SKM-1 (cell line): ENCODE measurements at regions not wholly inside any gene's neighbourhood (a gene's known extent, or its start where the extent isn't known, plus 50 kb on each side); places are given as distances from the start of the nearest gene placed in this dataset.

ENCODE experiments used
- DNase-seq: peaks from one replicate; lab custom pipeline; 2025; ENCODE audit not compliant: unreplicated experiment; lab: John Stamatoyannopoulos, UW

GRCh38 chr10:64463406-64463805 lies 942.2 kb downstream of the REEP3 start:
- no peak for DNase-seq

- DNase-seq: no peak
Observed at GRCh38 chr10:64465653-64466052, 944.5 kb downstream of the REEP3 start.

DNA sequence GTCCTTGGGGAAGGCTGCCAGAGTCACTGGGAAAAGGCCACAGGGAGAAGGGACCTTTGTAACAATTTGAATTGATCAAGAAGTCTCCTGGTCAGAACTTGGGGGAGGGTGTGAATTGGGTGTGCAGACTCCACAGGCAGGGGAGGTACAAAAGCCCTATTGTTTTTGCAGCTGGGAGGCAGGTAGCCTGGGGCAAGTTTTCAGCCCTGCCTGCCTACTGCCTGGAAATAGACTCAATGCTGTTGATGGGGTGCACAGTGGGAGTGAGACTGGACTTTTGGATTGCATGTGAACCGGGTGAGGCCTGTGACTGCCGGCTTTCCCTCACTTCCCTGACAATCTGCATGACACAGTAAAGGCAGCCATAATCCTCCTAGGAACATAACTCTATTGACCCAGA lies 947.0 kb downstream of the REEP3 start:
- no peak for DNase-seq

DNA sequence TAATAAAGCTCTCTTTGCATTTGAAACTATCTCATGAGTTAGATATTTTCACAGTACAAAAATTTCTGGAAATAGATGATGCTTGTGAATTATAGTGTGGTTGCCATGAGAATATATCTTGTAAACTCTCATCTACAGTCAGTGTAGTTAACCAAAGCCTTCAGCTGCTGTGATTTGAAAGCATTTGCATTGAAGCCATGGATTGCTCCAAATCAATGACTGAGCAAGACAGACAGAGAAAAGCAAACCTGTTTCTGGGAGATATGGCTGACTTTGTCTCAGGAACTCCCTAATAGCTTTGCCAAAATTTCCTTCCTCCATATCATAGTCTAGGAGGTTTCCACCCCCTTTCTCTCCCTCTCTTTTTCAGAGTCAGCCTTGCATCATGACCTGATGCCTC lies 955.3 kb downstream of the REEP3 start:
- no peak for DNase-seq

GRCh38 chr10:64477791-64478190 lies 956.6 kb downstream of the REEP3 start:
- DNase-seq: no peak

- no peak for DNase-seq
Observed at GRCh38 chr10:64484811-64485330, 963.7 kb downstream of the REEP3 start.

GRCh38 chr10:64486149-64486548 lies 964.9 kb downstream of the REEP3 start:
- no peak for DNase-seq

- DNase-seq: no peak
Observed at GRCh38 chr10:64486901-64487300, 965.7 kb downstream of the REEP3 start.

DNA sequence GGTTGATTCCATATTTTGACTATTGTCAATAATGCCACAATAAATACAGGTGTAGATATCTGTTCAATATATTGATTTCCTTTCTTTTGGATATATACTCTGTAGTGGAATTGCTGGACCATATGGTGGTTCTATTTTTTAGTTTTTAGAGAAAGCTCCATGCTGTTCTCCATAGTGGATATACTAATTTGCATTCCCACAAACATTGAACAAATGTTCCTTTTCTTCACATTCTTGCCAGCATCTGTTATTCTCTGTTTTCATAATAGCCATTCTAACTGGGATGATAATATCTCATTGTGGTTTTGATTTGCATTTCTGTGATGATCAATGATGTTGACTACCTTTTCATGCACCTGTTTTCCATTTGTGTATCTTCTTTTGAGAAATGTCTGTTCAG lies 973.7 kb downstream of the REEP3 start:
- no peak for DNase-seq

DNA sequence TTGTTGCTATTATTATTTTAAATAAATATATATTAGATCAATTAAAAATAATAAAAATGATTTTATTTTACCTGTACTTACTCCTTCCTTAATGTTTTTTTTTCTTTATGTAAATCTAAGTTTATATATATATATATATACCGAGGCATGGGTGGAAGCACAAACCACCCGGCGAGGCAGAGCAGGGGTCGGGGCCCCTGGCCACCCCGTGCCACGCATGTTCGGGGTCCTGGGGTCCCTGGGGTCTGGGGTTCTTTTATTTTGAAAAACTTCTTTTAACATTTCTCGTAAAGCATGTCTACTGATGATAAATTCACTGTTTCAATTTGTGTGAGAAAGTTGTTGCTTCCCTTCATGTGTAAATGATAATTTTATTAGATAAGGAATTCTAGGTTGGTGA lies 976.1 kb downstream of the REEP3 start:
- DNase-seq: no peak

DNA sequence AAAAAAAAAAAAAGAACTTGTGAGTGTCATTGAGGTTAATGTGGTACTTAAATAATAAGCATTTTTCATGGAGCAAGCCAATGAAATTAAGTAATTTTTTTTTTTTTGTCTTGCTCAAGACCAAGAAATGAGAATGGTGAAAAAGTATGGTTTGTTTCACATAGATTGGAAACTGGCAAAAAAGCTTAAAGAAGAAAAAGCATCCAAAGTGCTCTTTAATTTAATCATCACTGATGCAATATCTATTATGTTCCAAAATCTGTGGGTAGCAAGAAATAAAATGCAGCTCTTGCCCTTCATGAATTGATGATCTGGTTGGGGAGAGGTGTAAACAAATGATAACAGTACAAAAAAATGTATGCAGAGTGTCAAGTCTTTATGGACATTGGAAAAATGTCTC lies 980.6 kb downstream of the REEP3 start:
- DNase-seq: no peak

DNA sequence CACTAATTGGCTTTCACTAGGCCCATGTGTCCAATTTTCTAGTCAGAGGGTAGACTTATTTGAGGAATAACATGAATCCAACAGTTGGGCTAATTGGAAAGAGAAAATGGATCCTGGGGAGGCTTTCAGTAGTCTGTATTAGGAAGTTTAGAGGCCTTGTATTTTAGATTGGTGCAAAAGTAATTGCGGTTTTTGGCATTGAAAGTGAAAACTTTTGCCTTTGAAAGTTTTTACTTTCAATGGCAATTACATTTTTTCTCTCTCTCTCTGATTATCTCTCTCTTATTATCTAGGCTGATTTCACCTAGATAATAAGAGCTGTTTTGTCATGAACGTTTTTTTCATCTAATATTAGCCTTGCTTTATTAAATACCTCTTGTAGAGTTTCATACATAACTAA lies 981.7 kb downstream of the REEP3 start:
- no peak for DNase-seq

DNA sequence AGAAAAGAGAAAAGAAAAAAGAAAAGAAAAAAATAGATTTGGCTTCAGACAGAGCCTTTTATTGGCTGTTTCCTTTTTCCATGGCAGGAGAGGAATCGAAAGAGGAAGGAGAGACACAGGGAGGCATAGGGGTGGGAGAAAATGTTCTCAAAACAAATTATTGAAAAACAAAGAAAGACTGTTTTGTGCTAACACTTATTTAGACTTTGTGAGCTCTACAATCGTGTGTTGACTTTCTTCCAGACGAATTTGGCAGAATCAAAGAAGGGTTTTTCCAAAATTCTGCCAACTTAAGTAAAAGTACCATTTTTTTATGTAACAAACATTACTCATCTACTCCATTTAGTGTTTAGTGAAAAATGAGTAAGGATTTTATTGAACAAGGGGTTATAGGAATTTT lies 982.2 kb downstream of the REEP3 start:
- no peak for DNase-seq

DNA sequence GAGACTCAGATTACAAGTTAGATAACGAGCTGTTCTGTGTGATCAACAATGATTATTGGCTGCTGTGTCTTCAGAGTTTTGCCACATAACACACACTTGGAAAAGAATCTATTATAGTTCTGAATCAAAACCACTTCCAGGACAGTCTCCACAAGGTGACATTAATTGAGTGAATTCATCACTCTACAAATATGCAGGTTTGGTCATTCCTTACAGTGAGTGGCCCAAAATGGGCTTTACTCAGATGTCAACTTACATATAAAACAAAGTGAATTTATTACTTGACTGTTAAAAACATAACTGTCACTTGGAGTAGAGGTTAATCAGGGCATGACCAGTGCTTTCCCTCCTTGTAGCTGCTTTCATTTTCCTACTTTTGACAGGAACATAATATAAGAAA lies 984.3 kb downstream of the REEP3 start:
- no peak for DNase-seq

GRCh38 chr10:64506963-64507362 lies 985.8 kb downstream of the REEP3 start:
- DNase-seq: no peak

DNA sequence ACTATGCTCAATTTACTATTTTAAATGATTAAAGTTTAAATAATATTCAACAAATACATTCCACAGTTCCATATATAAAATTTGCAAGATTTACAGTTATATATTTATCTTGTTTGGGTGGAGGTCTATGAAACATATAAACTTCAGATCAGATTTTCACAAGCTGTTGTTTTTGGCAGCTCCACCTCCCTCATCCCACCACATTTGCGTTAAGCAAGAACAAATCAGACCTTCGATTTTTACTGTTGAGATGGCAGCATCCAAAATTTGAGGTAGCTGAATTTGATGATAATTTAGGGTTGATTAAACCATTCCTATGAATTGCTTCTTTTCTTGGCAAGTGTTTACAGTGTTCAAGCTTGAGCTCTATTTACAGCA lies 986.4 kb downstream of the REEP3 start:
- DNase-seq: no peak

GRCh38 chr10:64508029-64508661 lies 986.9 kb downstream of the REEP3 start:
- DNase-seq: no peak

DNA sequence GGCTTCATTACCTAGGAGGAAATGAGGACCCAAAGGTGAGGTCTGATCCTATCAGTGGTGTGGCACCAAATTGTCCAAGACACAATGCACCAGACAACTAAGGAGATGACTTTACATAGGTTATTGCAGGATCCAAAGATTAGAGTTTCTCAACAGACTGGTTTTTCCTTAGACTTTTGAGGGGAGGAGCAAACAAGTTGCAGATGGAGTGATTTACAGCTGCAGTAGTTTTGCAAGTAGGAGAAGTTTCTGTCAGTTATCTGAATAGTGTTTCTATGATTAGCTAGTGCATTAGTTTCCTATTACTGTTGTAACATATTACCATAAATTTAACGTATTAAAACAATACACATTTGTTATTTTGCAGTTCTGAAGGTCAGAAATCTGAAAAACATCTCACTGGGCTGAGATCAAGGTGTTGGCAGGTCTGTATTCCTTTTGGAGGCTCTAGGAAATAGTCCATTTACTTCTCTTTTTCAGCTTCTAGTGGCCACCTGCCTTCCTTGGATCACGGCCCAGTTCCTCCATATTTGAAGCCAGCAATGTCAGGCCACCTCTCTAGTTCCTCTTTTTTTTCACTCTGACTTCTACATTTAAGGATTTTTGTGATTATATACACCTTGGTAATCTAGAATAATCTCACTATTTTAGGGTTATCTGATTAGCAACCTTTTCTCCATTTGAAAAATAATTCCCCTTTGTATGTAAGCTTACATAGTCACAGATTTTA lies 994.9 kb downstream of the REEP3 start:
- DNase-seq: peak; percentile 17

DNA sequence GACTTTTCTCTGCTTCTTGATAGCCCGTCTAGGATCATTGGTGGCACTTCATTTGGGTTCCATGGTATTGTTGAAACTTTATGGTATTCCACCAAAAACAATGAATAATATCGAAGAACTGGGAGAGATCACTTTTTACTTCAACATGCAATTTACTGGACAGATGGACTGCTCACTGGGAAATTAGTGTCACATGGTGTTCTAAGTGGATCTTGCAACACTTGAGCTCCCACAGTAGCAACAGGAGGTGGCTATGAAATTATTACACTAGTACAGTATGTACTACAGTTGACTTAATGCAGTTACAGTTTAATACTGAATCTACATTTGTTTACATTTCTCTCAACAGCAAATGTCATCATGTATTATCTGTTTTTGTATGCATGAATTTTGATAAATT lies 997.3 kb downstream of the REEP3 start:
- no peak for DNase-seq

GRCh38 chr10:64519427-64519826 lies 998.2 kb downstream of the REEP3 start:
- no peak for DNase-seq

DNA sequence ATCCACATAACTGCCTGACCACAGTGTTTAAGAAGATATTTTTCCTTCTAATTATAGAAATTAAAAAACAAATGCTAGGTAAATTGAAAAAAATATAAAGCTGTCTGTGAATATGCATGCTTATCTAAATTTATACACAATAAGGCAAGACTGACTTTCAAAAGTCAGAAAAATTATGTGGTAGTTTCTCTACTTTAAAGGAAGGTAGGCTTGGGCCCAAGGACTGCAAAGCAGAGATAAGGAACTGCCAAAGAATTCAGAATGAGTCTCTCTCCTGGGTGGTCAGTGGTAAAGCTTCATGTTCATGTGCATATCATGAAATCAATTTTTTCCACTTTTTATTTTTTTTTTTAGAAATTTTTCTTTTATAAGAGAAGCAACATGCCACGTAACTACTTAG lies 998.6 kb downstream of the REEP3 start:
- DNase-seq: no peak

- no peak for DNase-seq
Observed at GRCh38 chr10:64523065-64523759, 1002.0 kb downstream of the REEP3 start.
